ENCODE measurements at regions not wholly inside any gene's neighbourhood (a gene's known extent, or its start where the extent isn't known, plus 50 kb on each side); places are given as distances from the start of the nearest gene placed in this dataset.

DNA sequence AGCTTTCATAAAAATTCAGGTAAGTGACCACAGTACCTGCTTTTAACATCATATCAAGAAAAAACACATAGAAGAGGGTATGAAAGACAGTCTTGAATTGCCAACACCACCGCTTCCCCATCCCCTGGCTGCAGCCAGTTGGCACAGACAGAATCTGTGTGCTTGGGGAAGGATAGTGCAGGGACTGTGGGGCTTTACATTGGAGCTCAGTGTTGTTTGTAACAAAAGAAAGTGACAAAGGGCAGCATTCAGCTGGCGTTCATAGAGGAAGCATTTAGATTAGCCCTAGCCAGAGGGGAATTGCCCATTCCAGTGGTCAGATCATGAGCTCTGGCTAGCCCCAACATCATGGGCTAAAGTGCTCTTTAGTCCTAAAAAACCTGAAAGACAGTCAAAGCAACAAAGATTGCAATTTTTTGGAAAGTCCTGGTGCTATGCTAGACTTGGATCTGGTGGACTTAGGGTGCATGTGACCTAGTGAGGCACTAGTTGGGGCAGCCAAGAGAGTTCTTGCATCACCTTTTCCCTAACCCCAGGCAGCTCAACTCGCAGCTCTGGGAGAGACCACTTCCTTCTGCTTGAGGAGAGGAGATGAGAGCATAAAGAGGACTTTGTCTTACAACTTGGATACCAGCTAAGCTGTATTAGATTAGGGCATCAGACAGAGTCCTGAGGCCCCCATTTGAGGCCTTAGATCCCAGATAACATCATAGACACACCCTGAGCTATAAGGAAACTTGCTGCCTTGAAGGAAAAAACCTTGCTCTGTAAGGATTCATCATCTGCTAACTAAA lies 1602.4 kb upstream of the ADGRL3 start:
- peaks cover 4% of the 10 kb centered on the region for H3K9me3 ChIP-seq (ENCODE audit: low read depth, low read length)
- H3K4me3 ChIP-seq (ENCODE audit: insufficient read depth, low read length): no peak overlapping the region
- H4K20me1 ChIP-seq (ENCODE audit: insufficient read depth, low read length): no peaks in the 10 kb centered on the region
- TF ChIP-seq, protein P1, sequence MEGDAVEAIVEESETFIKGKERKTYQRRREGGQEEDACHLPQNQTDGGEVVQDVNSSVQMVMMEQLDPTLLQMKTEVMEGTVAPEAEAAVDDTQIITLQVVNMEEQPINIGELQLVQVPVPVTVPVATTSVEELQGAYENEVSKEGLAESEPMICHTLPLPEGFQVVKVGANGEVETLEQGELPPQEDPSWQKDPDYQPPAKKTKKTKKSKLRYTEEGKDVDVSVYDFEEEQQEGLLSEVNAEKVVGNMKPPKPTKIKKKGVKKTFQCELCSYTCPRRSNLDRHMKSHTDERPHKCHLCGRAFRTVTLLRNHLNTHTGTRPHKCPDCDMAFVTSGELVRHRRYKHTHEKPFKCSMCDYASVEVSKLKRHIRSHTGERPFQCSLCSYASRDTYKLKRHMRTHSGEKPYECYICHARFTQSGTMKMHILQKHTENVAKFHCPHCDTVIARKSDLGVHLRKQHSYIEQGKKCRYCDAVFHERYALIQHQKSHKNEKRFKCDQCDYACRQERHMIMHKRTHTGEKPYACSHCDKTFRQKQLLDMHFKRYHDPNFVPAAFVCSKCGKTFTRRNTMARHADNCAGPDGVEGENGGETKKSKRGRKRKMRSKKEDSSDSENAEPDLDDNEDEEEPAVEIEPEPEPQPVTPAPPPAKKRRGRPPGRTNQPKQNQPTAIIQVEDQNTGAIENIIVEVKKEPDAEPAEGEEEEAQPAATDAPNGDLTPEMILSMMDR (IDR thresholded peaks at IDR 0.05; ENCODE audit: extremely low read depth, low read depth, low read length): no peak
- no peak overlapping the region for H3K4me2 ChIP-seq (ENCODE audit: insufficient read depth, low read length)
- no peaks in the 10 kb centered on the region for H3K27me3 ChIP-seq (ENCODE audit: insufficient read depth, low read length)
- peak; percentile 41 for DNase-seq (ENCODE audit: insufficient read length, low spot score, missing footprints)
- no peak overlapping the region for H3K27ac ChIP-seq (ENCODE audit: low read depth, low read length)
- no peaks in the 10 kb centered on the region for H3K79me2 ChIP-seq (ENCODE audit: insufficient read depth, low read length)
- no peaks in the 10 kb centered on the region for H3K36me3 ChIP-seq (ENCODE audit: insufficient read depth, low read length)
- H3K4me1 ChIP-seq (ENCODE audit: insufficient read depth, low read length): no peaks in the 10 kb centered on the region
- no peak overlapping the region for H2AFZ ChIP-seq (ENCODE audit: low read length)

DNA sequence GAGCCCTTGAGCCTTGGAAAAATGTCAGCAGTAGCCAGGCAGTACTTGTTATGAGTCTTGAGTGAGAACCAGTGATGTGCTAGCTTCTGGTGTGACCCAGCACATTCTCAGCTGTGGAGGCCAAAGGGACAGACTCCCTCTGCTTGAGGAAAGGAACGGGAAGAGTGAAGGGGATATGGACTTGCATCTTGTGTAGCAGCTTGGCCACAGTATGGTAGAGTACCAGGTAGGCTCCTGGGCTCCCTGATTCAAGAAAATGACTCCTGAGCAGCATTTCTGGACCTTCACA lies 1601.9 kb upstream of the ADGRL3 start:
- H3K36me3 ChIP-seq (ENCODE audit: insufficient read depth, low read length): no peaks in the 10 kb centered on the region
- H3K27me3 ChIP-seq (ENCODE audit: insufficient read depth, low read length): no peaks in the 10 kb centered on the region
- DNase-seq (ENCODE audit: insufficient read length, low spot score, missing footprints): no peak
- H3K4me2 ChIP-seq (ENCODE audit: insufficient read depth, low read length): no peak overlapping the region
- no peak overlapping the region for H3K27ac ChIP-seq (ENCODE audit: low read depth, low read length)
- no peak overlapping the region for H2AFZ ChIP-seq (ENCODE audit: low read length)
- no peaks in the 10 kb centered on the region for H3K4me1 ChIP-seq (ENCODE audit: insufficient read depth, low read length)
- H4K20me1 ChIP-seq (ENCODE audit: insufficient read depth, low read length): no peaks in the 10 kb centered on the region
- no peaks in the 10 kb centered on the region for H3K79me2 ChIP-seq (ENCODE audit: insufficient read depth, low read length)
- TF ChIP-seq, protein P1 (IDR thresholded peaks at IDR 0.05; ENCODE audit: extremely low read depth, low read depth, low read length): no peak
- H3K4me3 ChIP-seq (ENCODE audit: insufficient read depth, low read length): no peak overlapping the region
- H3K9me3 ChIP-seq (ENCODE audit: low read depth, low read length): peaks cover 4% of the 10 kb centered on the region

DNA sequence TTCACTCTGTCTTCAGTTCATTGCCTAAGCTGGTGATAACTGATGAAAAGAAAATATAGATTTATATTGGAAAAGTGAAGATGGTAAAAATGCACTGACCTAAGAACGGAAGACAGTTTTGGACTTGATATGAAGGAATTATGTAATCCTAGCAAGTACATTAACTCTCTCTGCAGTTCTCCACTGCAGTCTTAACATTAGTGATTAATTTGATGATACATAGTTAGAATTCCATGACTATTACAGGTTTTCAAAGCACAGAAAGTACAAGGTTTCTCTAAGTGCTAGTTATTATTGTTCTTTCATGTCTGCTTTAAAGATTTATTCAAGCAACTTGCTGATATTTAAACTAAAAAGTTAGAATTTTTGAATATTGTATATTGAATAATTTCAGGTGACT lies 1591.7 kb upstream of the ADGRL3 start:
- no peak overlapping the region for H3K27ac ChIP-seq (ENCODE audit: low read depth, low read length)
- no peaks in the 10 kb centered on the region for H3K4me1 ChIP-seq (ENCODE audit: insufficient read depth, low read length)
- DNase-seq (ENCODE audit: insufficient read length, low spot score, missing footprints): no peak
- no peaks in the 10 kb centered on the region for H3K27me3 ChIP-seq (ENCODE audit: insufficient read depth, low read length)
- no peak overlapping the region for H2AFZ ChIP-seq (ENCODE audit: low read length)
- no peaks in the 10 kb centered on the region for H3K79me2 ChIP-seq (ENCODE audit: insufficient read depth, low read length)
- no peak overlapping the region for H3K4me3 ChIP-seq (ENCODE audit: insufficient read depth, low read length)
- no peaks in the 10 kb centered on the region for H3K36me3 ChIP-seq (ENCODE audit: insufficient read depth, low read length)
- peaks cover 2% of the 10 kb centered on the region for H3K9me3 ChIP-seq (ENCODE audit: low read depth, low read length)
- no peaks in the 10 kb centered on the region for H4K20me1 ChIP-seq (ENCODE audit: insufficient read depth, low read length)
- H3K4me2 ChIP-seq (ENCODE audit: insufficient read depth, low read length): no peak overlapping the region
- TF ChIP-seq, protein P1 (IDR thresholded peaks at IDR 0.05; ENCODE audit: extremely low read depth, low read depth, low read length): no peak

DNA sequence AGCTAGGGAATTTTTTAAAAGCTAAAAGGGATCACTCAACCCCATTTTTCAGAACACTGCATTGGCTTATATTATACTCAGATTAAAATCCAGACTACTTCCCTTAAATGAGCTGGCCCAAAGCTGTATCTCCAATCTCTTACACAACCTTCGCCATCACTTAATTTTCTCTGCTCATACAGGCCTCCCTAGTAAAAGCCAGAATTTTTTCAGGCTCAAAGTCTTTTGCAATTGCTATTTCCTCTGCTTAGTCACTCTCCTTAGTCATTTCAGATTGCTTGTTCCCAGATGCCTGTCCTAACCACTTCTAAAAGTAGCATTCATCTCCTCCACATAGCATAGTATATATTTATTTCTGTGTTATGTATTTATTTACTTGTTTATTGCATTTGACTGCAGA lies 1587.9 kb upstream of the ADGRL3 start:
- TF ChIP-seq, protein P1 (IDR thresholded peaks at IDR 0.05; ENCODE audit: extremely low read depth, low read depth, low read length): no peak
- Histone ChIP-seq H3K4me2 (ENCODE audit: insufficient read depth, low read length) (no peak overlapping the region), H3K27ac (ENCODE audit: low read depth, low read length) (no peak overlapping the region), H2AFZ (ENCODE audit: low read length) (no peak overlapping the region), H3K79me2 (ENCODE audit: insufficient read depth, low read length) (no peaks in the 10 kb centered on the region), H3K36me3 (ENCODE audit: insufficient read depth, low read length) (no peaks in the 10 kb centered on the region), H3K27me3 (ENCODE audit: insufficient read depth, low read length) (no peaks in the 10 kb centered on the region), H3K4me3 (ENCODE audit: insufficient read depth, low read length) (no peak overlapping the region), H3K4me1 (ENCODE audit: insufficient read depth, low read length) (no peaks in the 10 kb centered on the region), H3K9me3 (ENCODE audit: low read depth, low read length) (no peaks in the 10 kb centered on the region), H4K20me1 (ENCODE audit: insufficient read depth, low read length) (no peaks in the 10 kb centered on the region)
- no peak for DNase-seq (ENCODE audit: insufficient read length, low spot score, missing footprints)

Data from osteoblast (primary cell).